ENCODE measurements at regions not wholly inside any gene's neighbourhood (a gene's known extent, or its start where the extent isn't known, plus 50 kb on each side); places are given as distances from the start of the nearest gene placed in this dataset.

- Histone ChIP-seq H3K9me3 (no peaks in the 10 kb centered on the region), H3K27ac (no peak overlapping the region), H3K4me3 (peak overlapping the region in 1 of 4 donors; percentile 37), H3K27me3 (peaks cover 0 to 41% (median 12%) of the 10 kb centered on the region in 3 donors), H3K4me1 (peaks cover 10 to 21% (median 16%) of the 10 kb centered on the region in 4 donors), H3K36me3 (no peaks in the 10 kb centered on the region)
- intact Hi-C loops (cut with DNase I; ENCODE audit: low total_unique reads), result no loop called here
- no peak for DNase-seq
- TF ChIP-seq CTCF (IDR thresholded peaks at IDR 0.05) (no peak), POLR2AphosphoS5 (IDR thresholded peaks at IDR 0.05) (no peak), POLR2A (IDR thresholded peaks at IDR 0.05) (no peak), EP300 (IDR thresholded peaks at IDR 0.05) (no peak)
- 32 to 63% (median 45%) methylated on average over 4 of the region's 4 CpGs for WGBS, 5 donors
Observed at GRCh38 chr9:113687107-113687679, 188.9 kb upstream of the ZNF618 start.

GRCh38 chr9:113687680-113688371 is 188.3 kb upstream of the ZNF618 start:
- WGBS, 5 donors, result 7 to 20% (median 9%) methylated on average over 17 to 40 of the region's 40 CpGs
- Histone ChIP-seq H3K9me3 (no peaks in the 10 kb centered on the region), H3K27me3 (peaks cover 0 to 48% (median 12%) of the 10 kb centered on the region in 3 donors), H3K4me1 (peaks cover 10 to 15% (median 11%) of the 10 kb centered on the region in 4 donors), H3K4me3 (peak overlapping the region; percentile 15 to 37 (median 18)), H3K36me3 (no peaks in the 10 kb centered on the region), H3K27ac (peak overlapping the region in 1 of 5 donors; percentile 29)
- TF ChIP-seq EP300 (IDR thresholded peaks at IDR 0.05), result no peak
- TF ChIP-seq POLR2A (IDR thresholded peaks at IDR 0.05), result no peak
- no peak for TF ChIP-seq CTCF (IDR thresholded peaks at IDR 0.05)
- TF ChIP-seq POLR2AphosphoS5 (IDR thresholded peaks at IDR 0.05), result no peak
- intact Hi-C loops (cut with DNase I; ENCODE audit: low total_unique reads), result no loop called here
- DNase-seq, result peak in 1 of 2 donors; percentile 83

GRCh38 chr9:113690055-113690740 is 185.9 kb upstream of the ZNF618 start:
- Histone ChIP-seq H3K36me3 (no peaks in the 10 kb centered on the region), H3K4me1 (peaks cover 10 to 13% (median 11%) of the 10 kb centered on the region in 4 donors), H3K4me3 (no peak overlapping the region), H3K27ac (no peak overlapping the region), H3K9me3 (no peaks in the 10 kb centered on the region), H3K27me3 (peaks cover 0 to 49% (median 12%) of the 10 kb centered on the region in 3 donors)
- 78 to 83% (median 82%) methylated on average over 11 of the region's 11 CpGs for WGBS, 5 donors
- no peak for DNase-seq
- TF ChIP-seq POLR2A (IDR thresholded peaks at IDR 0.05) (no peak), POLR2AphosphoS5 (IDR thresholded peaks at IDR 0.05) (no peak), EP300 (IDR thresholded peaks at IDR 0.05) (no peak), CTCF (IDR thresholded peaks at IDR 0.05) (no peak)
- intact Hi-C loops (cut with DNase I; ENCODE audit: low total_unique reads), result no loop called here

GRCh38 chr9:113692256-113692655 is 183.9 kb upstream of the ZNF618 start:
- intact Hi-C loops (cut with DNase I; ENCODE audit: low total_unique reads), result no loop called here
- 22 to 51% (median 42%) methylated on average over 2 of the region's 2 CpGs for WGBS, 5 donors
- Histone ChIP-seq H3K9me3 (peaks cover 0 to 8% (median 5%) of the 10 kb centered on the region in 4 donors), H3K27me3 (peaks cover 0 to 37% (median 11%) of the 10 kb centered on the region in 3 donors), H3K36me3 (no peaks in the 10 kb centered on the region), H3K27ac (no peak overlapping the region), H3K4me1 (peaks cover 10 to 12% (median 11%) of the 10 kb centered on the region in 4 donors), H3K4me3 (no peak overlapping the region)
- no peak for DNase-seq
- TF ChIP-seq EP300 (IDR thresholded peaks at IDR 0.05) (no peak), POLR2AphosphoS5 (IDR thresholded peaks at IDR 0.05) (no peak), CTCF (IDR thresholded peaks at IDR 0.05) (no peak), POLR2A (IDR thresholded peaks at IDR 0.05) (no peak)
